ENCODE measurements at regions not wholly inside any gene's neighbourhood (a gene's known extent, or its start where the extent isn't known, plus 50 kb on each side); places are given as distances from the start of the nearest gene placed in this dataset.

DNA sequence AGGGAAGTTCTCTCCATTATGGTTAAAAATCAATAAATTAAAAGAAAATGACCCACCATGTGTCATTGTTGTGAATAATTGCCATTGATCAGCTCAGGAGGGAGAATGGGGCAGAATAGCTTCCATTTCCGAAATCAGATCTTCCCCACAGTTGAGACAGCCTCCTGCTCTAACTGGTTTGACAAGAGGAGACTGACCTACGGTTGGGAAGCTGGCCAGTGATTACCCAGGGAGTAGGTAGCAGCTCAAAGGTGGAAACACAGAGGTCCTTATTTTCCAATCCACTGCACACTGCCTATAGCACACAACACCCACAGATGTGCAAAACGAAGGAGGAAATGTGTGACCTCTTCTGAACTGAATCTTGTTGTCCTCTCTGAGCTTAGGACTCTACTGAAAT is 69.0 kb upstream of the DAPK1 start:
- DNase-seq: no peak

GRCh38 chr9:87431837-87432236 is 65.8 kb upstream of the DAPK1 start:
- DNase-seq: no peak

DNA sequence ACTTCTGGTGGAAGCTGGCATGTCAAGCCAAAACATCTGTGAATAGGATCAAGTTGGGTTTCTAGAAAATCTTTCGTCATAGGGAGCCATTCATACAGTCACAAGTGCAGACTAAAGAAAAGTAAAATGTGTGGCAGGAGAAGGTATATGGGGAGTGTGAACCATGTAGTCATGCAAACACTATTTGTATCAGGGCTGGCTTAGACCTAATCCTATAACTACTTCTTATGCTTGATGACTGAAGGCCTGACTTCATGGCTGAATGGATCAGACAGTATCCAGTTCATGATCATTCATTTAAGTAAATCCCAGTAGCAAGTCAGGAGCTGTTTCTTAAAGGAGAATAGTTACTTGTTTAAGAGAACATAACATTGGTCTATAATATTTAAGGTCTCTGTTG is 63.8 kb upstream of the DAPK1 start:
- DNase-seq: no peak

DNA sequence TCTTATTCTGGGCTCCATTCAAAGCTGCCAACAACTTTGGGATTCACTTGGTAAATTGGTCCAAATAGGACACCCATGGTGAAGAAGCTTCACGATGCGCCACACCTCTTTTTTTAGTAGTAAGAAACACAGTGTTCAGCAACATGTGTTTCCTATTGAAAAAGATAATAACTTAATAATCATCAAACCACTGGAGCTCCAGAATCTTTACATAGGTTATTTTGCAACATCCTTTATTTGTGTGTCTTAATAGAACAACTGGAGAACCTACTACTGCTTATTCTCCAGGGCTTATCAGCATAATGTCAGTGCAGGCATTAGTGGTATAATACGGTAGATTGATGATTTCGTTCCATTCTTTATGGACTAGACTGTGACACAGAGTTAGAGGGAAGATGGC is 63.3 kb upstream of the DAPK1 start:
- DNase-seq: no peak

- DNase-seq: no peak
Measured at GRCh38 chr9:87435189-87435880, 62.3 kb upstream of the DAPK1 start.

GRCh38 chr9:87436716-87437115 is 61.0 kb upstream of the DAPK1 start:
- DNase-seq: no peak

GRCh38 chr9:87437966-87438365 is 59.7 kb upstream of the DAPK1 start:
- DNase-seq: no peak

- DNase-seq: no peak
Measured at GRCh38 chr9:87441251-87441650, 56.4 kb upstream of the DAPK1 start.

- no peak for DNase-seq
Measured at GRCh38 chr9:87442451-87442850, 55.2 kb upstream of the DAPK1 start.

DNA sequence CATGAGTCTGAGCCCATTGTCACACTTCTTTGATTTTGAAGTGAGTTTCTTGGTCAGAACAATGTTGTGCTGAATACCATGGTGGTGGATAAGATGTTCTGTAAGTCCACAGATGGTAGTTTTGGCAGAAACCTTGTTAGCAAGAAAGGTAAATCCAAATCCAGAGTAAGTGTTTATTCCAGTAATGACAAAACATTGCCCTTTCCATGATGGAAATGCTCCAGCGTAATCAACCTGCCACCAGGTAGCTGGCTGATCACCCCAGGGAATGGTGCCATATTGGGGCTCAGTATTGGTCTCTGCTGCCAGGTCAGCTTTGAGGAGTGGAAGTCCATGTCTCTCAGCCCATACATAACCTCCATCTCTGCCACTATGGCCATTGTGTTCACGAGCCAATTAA is 54.7 kb upstream of the DAPK1 start:
- no peak for DNase-seq

DNA sequence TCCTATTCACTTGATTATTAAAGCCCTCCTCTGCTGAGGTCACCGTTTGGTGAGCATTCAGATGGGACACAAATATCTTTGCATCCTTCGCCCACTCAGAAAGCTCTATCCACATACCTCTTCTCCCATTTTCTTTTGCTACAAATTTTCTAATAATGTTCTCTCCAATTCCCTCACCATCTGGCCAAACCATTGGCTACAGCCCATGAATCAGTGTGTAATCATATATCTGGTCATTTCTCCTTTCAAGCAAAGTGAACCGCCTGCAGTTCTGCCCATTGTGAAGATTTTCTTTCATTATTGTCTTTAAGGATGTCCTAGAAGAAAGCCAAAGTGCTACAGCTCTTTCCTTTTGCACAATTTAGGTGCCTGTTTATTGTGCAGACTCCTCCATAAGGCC is 54.2 kb upstream of the DAPK1 start:
- no peak for DNase-seq

- DNase-seq: no peak
Measured at GRCh38 chr9:87445646-87446045, 52.0 kb upstream of the DAPK1 start.

DNA sequence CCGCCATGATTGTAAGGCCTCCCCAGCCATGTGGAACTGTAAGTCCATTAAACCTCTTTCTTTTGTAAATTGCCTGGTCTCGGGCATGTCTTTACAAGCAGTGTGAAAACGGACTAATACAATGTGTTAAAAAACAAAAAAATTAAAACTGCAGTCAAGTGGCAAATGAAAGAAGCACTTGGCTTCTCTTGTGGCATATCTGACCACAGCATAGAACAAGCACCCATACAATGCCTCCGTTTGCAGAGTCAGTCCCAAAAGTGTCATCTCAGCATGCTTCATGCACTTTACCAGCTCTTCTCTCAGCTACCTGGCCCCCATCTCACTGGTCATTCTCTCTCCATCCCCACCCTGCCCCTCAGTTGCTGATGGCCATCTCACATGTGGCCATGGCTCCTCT is 51.1 kb upstream of the DAPK1 start:
- no peak for DNase-seq

DNA sequence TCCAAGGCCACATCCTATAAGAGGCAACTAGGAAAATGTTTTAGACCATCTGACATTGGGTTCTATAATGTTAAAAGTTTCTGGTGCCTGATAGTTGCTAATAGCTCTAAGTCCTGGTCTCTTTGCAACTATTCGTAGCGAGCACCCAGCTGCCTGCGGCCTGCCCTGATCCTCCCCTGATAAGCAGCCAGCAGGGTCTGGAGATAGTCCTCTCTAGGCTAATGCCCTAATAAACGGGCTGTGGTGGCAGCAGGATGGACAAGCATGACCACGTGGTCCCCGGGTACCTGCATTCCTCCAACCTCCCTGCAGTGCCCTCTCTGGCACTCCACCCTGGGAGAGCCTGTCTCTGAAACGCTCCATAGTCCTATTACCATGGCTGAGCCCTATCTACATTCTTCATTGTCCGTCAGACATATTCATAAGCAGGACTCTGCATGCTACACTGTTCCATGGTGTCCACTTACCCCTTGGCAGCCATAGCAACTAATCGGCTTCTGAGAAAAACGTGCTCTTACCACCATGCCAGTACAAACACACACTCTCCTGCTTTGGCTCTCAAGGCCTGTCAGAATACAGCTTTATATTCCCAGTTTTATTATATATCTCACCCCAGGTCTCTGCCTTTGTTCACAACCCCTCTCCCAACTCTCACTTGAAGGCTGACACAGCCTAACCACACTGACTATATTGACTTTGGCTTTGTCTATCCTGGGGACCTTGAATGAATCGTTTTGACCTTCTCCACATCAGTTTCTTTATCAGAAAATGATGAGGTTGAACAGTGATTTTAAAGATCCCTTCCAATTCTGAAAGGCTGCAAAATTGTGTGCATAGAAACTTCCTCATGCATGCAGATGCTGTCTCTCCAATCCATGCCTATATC is 49.9 kb upstream of the DAPK1 start:
- no peak for DNase-seq
